Panc1 (cell line): ENCODE measurements at regions not wholly inside any gene's neighbourhood (a gene's known extent, or its start where the extent isn't known, plus 50 kb on each side); places are given as distances from the start of the nearest gene placed in this dataset.

Source experiments
- ATAC-seq: fragments of 200-7000 bp; cut with Tn5 transposase; 2 replicates; pipeline ENCODE4 v1.9.1; 2020; ENCODE audit warnings: mild to moderate bottlenecking, moderate library complexity
- BruUV-seq: library from RNA; stranded (reverse); fragments of 400-500 nt; replicated peaks from 2 replicates; lab custom pipeline; 2021; lab: Mats Ljungman, UMichigan
- CTCF ChIA-PET: fragments of 300-600 bp; sonication (Branson Sonifier 250); formaldehyde crosslinking; loops from one replicate; lab custom pipeline; 2022; ENCODE audit warnings: antibody characterized with exemption; lab: Charles Lee
- POLR2A ChIA-PET: fragments of 300-600 bp; sonication (Branson Sonifier 250); formaldehyde crosslinking; loops from one replicate; lab custom pipeline; 2022; ENCODE audit warnings: antibody characterized with exemption; lab: Charles Lee
- DNase-seq: peaks from one replicate; pipeline ENCODE4 v3.0.0-alpha.2; 2010; ENCODE audit warnings: low read depth, low spot score
- H3K27ac ChIP-seq: 2 replicates; pipeline ENCODE4 v1.5.1; 2011; ENCODE audit warnings: mild to moderate bottlenecking, low read length, inconsistent platforms
- H3K27me3 ChIP-seq: fragments of 200-500 bp; sonication (Bioruptor generic); 2 replicates; pipeline ENCODE4 v1.6.0; 2014; ENCODE audit warnings: low read length, inconsistent platforms; ENCODE audit not compliant: control insufficient read depth, insufficient read depth
- H3K36me3 ChIP-seq: fragments of 200-500 bp; sonication (Bioruptor generic); 2 replicates; pipeline ENCODE4 v1.5.1; 2014; ENCODE audit warnings: inconsistent platforms, mild to moderate bottlenecking, low read length, moderate library complexity; ENCODE audit not compliant: control insufficient read depth, insufficient read depth
- H3K4me1 ChIP-seq: 2 replicates; pipeline ENCODE4 v1.5.1; 2011; ENCODE audit warnings: inconsistent platforms, mild to moderate bottlenecking, low read length, moderate library complexity; ENCODE audit not compliant: control insufficient read depth, insufficient read depth
- H3K4me3 ChIP-seq, 2 experiments: 2 replicates each; pipeline ENCODE4 v1.5.1; 2011 to 2012; ENCODE audit warnings: low read depth in 2 of 2, low read length in 2 of 2, mild to moderate bottlenecking in 2 of 2, inconsistent platforms in 1 of 2, moderate library complexity in 1 of 2
- H3K9me3 ChIP-seq: fragments of 200-500 bp; sonication (Bioruptor generic); 2 replicates; pipeline ENCODE4 v1.5.1; 2014; ENCODE audit warnings: low read depth, mild to moderate bottlenecking, inconsistent platforms, low read length, moderate library complexity; ENCODE audit not compliant: control insufficient read depth, insufficient read depth
- POLR2AphosphoS5 ChIP-seq: IDR thresholded peaks from 2 replicates; pipeline ENCODE4 v1.6.1; 2012; ENCODE audit warnings: mild to moderate bottlenecking, low read depth, low read length, moderate library complexity
- SIN3A ChIP-seq: IDR thresholded peaks from 2 replicates; pipeline ENCODE4 v1.6.1; 2012; ENCODE audit warnings: low read depth, mild to moderate bottlenecking, low read length, moderate library complexity, borderline replicate concordance; ENCODE audit not compliant: insufficient read depth
- TCF7L2 ChIP-seq: IDR thresholded peaks from 2 replicates; pipeline ENCODE4 v1.6.1; 2011; ENCODE audit warnings: mild to moderate bottlenecking, low read depth, low read length, inconsistent platforms
- in situ Hi-C: cut with HindIII; loops from 2 replicates; pipeline ENCODE4 v1.10.0; 2016; ENCODE audit warnings: low sequenced_read_pairs, low pct_unique_long_range_greater_than_20kb
- intact Hi-C: fragments of 100-400 bp; cut with micrococcal nuclease; formaldehyde crosslinking; loops from one replicate; pipeline ENCODE4 v1.10.0; 2022; ENCODE audit not compliant: unreplicated experiment
- TF ChIP-seq, protein P1 (sequence below), 2 experiments: IDR thresholded peaks; 2 replicates each; pipeline ENCODE4 v1.6.1; 2011 to 2012; ENCODE audit warnings: low read depth in 2 of 2, control low read depth in 1 of 2, low read length in 1 of 2, mild to moderate bottlenecking in 1 of 2, moderate library complexity in 1 of 2; ENCODE audit not compliant: insufficient read depth in 1 of 2
- TF ChIP-seq, protein P2 (sequence below): fragments of 450-650 bp; IDR thresholded peaks from 2 replicates; pipeline ENCODE4 v1.5.1; 2017; ENCODE audit warnings: mild to moderate bottlenecking

DNA sequence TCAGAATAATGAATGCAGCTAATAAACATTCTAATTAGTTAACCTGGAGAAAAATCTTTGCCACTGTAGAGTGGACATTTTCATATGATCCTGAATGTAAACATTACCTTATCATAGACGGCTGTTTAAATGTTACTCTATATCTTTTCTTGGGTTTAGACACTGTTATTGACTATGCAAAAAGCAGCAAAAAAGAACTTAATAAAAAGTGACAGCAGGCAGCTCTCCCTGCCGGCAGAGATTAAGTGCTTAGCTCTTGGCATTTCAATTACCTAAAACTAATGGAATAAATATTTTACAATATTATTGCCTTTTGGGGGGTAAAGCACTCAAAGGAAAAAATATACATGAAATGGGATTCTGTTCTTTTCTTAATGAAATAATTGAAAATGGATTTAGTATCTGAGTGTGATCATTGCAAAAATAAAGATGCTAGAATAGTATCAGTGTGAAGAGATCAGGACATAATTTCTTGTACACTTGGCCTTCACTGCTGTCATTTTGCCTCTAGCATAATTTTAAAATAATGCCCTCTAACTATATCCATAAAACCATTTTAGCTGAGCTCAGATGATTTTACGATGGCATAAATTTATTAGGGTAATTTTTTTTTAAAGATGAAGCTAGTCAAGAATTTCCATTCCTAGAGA is 203.4 kb upstream of the DPP10 start:
- TF ChIP-seq, protein P1, sequence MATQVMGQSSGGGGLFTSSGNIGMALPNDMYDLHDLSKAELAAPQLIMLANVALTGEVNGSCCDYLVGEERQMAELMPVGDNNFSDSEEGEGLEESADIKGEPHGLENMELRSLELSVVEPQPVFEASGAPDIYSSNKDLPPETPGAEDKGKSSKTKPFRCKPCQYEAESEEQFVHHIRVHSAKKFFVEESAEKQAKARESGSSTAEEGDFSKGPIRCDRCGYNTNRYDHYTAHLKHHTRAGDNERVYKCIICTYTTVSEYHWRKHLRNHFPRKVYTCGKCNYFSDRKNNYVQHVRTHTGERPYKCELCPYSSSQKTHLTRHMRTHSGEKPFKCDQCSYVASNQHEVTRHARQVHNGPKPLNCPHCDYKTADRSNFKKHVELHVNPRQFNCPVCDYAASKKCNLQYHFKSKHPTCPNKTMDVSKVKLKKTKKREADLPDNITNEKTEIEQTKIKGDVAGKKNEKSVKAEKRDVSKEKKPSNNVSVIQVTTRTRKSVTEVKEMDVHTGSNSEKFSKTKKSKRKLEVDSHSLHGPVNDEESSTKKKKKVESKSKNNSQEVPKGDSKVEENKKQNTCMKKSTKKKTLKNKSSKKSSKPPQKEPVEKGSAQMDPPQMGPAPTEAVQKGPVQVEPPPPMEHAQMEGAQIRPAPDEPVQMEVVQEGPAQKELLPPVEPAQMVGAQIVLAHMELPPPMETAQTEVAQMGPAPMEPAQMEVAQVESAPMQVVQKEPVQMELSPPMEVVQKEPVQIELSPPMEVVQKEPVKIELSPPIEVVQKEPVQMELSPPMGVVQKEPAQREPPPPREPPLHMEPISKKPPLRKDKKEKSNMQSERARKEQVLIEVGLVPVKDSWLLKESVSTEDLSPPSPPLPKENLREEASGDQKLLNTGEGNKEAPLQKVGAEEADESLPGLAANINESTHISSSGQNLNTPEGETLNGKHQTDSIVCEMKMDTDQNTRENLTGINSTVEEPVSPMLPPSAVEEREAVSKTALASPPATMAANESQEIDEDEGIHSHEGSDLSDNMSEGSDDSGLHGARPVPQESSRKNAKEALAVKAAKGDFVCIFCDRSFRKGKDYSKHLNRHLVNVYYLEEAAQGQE (IDR thresholded peaks at IDR 0.05; ENCODE audit: insufficient read depth in 1 of 2, low read depth in 2 of 2, low read length in 1 of 2), result no peak
- TF ChIP-seq, protein P2, sequence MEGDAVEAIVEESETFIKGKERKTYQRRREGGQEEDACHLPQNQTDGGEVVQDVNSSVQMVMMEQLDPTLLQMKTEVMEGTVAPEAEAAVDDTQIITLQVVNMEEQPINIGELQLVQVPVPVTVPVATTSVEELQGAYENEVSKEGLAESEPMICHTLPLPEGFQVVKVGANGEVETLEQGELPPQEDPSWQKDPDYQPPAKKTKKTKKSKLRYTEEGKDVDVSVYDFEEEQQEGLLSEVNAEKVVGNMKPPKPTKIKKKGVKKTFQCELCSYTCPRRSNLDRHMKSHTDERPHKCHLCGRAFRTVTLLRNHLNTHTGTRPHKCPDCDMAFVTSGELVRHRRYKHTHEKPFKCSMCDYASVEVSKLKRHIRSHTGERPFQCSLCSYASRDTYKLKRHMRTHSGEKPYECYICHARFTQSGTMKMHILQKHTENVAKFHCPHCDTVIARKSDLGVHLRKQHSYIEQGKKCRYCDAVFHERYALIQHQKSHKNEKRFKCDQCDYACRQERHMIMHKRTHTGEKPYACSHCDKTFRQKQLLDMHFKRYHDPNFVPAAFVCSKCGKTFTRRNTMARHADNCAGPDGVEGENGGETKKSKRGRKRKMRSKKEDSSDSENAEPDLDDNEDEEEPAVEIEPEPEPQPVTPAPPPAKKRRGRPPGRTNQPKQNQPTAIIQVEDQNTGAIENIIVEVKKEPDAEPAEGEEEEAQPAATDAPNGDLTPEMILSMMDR, result no peak
- ChIA-PET CTCF (no interaction called here), POLR2A (no interaction called here)
- DNase-seq (no peak), ATAC-seq (no peak)
- in situ Hi-C loops (no loop called here), intact Hi-C loops (no loop called here)
- no peak overlapping the region for H3K4me3 ChIP-seq
- no peaks in the 10 kb centered on the region for H3K9me3 ChIP-seq
- H3K27ac ChIP-seq, result no peak overlapping the region
- BruUV-seq, result no TSS peak
- H3K27me3 ChIP-seq, result no peaks in the 10 kb centered on the region
- no peaks in the 10 kb centered on the region for H3K4me1 ChIP-seq
- no peaks in the 10 kb centered on the region for H3K36me3 ChIP-seq

DNA sequence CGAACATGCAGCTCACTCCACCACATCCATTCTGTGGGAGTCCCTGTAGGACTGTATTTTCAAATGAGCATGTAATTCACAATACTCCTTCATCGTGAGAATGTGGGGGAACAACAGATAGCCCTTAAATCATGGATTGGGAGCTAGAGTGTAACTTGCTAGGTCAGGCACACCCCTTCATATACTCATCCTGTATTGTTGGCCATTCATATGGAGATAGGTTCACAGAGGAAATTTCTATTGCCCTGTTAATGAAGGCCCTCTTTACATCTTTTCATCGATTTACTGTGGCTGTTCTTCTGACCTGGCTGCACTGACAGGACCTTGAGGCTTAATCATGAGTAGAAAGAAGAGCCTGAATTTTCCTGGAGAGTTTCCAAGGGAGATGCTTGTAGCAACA is 193.8 kb upstream of the DPP10 start:
- CTCF ChIA-PET, result no interaction called here
- in situ Hi-C loops, result no loop called here

More for the DNA sequence above, 193.8 kb upstream of the DPP10 start:
- TF ChIP-seq, protein P1 (IDR thresholded peaks at IDR 0.05; ENCODE audit: insufficient read depth in 1 of 2, low read depth in 2 of 2, low read length in 1 of 2), result no peak
- TF ChIP-seq POLR2AphosphoS5 (no peak), SIN3A (no peak), TCF7L2 (no peak)
- TF ChIP-seq, protein P2, result no peak
- BruUV-seq, result no TSS peak
- Histone ChIP-seq H3K4me1 (no peaks in the 10 kb centered on the region), H3K4me3 (no peak overlapping the region), H3K27ac (no peak overlapping the region), H3K27me3 (no peaks in the 10 kb centered on the region), H3K9me3 (no peaks in the 10 kb centered on the region), H3K36me3 (no peaks in the 10 kb centered on the region)
- DNase-seq (no peak), ATAC-seq (no peak)
- POLR2A ChIA-PET, result no interaction called here
- intact Hi-C loops, result no loop called here
